HG03045 (cell line): ENCODE measurements at regions not wholly inside any gene's neighbourhood (a gene's known extent, or its start where the extent isn't known, plus 50 kb on each side); places are given as distances from the start of the nearest gene placed in this dataset.
"Not testable (repeated sequence)": the region's sequence is repeated elsewhere in the genome, so short reads cannot be mapped to it uniquely, and the experiment has no call there.

Source experiments
- ATAC-seq: cut with Tn5 transposase; IDR thresholded peaks from one replicate; pipeline ENCODE4 v1.9.1; 2021; ENCODE audit warnings: mild to moderate bottlenecking, moderate library complexity; ENCODE audit not compliant: unreplicated experiment

DNA sequence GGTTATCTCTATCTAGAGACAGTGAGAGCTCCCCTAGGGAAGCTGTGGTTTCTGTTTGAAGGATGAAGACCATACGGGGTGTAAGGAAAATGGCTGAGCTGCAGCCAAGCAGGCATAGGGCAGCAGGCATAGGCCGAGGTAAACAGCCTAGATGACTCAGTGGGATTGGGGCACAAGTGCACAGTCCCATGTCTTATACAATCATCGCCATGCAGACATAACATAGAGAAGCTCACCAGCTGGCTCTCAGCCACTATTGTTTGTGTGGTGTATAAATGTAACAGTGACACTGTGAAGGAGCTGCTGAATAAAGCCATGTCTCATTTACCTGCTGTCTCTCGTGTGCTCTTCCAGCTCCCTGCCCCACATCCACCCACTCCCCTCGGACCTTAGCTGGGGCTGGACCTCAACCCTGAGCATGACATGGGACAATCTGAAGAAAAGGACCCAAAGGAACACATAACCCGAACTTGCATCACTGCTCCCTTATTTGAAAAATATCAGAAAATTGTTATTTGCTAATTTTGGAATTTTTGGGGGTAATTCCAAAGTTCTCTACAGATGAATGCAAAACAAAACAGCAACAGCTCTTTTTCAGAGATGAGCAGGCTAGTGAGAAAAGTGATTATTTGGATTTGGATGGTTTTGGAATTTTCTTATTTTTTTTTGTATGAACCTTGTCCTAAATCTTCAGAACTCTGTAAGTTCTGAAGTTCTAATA is 582.7 kb downstream of the REEP3 start:
- no peak for ATAC-seq

- no peak for ATAC-seq
Measured at GRCh38 chr10:64109926-64110495, 588.8 kb downstream of the REEP3 start.

GRCh38 chr10:64112701-64113355 is 591.6 kb downstream of the REEP3 start:
- ATAC-seq: no peak

- ATAC-seq: no peak
Measured at GRCh38 chr10:64113375-64113774, 592.2 kb downstream of the REEP3 start.

DNA sequence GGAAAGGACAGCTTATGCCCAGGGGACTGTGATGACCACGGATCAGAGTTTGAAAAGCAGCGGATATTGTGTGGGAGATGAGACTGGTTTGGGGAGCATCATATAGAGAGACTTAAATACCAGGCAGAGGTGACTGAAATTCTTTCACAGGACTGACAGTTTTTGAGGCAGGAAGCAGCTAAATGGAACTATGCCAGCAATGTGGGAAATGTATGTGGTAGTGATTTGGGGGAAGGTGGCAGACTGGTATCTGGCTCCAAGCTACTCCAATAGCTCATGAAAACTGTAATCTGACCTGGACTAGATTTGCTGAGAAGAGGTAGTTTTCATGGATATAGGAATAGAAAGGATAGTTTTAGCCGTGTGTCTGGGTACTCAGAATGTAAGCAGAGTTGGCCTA is 592.6 kb downstream of the REEP3 start:
- ATAC-seq: no peak

GRCh38 chr10:64115471-64115870 is 594.3 kb downstream of the REEP3 start:
- ATAC-seq: no peak

GRCh38 chr10:64115908-64116643 is 594.9 kb downstream of the REEP3 start:
- no peak for ATAC-seq

DNA sequence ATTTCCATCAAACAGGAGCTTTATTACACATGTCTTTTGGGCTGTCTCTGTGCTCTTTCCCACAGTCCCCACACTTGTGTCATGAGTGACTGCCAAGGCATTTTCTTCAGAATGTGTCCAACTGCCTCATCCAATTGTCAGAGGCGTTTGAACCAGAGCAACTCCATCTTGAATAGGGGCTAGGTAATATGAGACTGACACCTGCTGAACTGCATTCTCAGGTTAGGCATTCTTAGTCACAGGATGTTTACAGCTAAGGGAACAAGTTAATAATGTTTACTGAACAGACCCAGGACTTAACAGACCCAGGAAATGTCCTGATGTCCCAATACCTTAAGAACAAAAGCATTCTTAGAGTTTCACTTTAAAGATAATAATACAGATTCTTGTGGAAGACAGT is 595.5 kb downstream of the REEP3 start:
- ATAC-seq: no peak

- no peak for ATAC-seq
Measured at GRCh38 chr10:64118736-64119135, 597.5 kb downstream of the REEP3 start.

- not testable (repeated sequence) for ATAC-seq
Measured at GRCh38 chr10:64120301-64120980, 599.2 kb downstream of the REEP3 start.

DNA sequence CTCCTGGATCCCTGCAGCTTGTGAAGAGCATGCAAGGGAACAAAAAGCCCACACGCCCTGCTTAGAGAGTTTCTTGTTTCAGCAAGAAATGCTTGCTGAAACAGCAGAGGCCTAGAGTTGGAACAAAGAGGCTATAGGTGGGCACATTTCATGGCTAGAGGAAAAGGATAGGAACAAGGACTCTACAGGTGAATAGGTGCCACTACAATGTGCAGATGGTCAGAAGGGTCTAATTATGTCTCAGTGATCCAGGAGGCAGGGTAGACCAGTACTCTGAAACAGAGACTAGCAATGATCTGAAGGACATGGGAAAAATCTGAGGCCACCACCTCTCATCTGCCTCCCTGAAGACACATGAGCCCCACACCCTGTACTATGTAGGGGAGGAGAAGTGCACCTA is 609.0 kb downstream of the REEP3 start:
- ATAC-seq: no peak

DNA sequence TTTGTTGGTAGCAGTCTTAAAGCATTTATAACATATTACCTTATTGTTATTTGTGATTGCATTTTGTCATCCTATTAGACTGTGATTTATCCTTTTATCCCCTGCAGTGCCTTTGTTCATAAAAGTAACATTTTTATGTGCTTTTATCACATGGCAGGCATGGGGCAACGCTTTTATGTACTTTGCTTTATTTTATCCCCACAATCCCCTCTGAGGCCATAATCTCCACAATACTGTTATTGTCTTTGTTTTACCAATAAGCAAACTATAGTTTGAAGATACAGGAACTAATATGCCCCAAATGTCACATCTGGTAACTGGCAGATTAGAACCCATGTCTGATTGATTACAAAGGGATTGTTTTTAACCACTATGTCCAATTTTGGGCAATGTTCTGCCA is 613.5 kb downstream of the REEP3 start:
- ATAC-seq: no peak

- ATAC-seq: no peak
Measured at GRCh38 chr10:64142395-64142794, 621.2 kb downstream of the REEP3 start.

GRCh38 chr10:64148607-64149006 is 627.4 kb downstream of the REEP3 start:
- ATAC-seq: no peak

- no peak for ATAC-seq
Measured at GRCh38 chr10:64156166-64156565, 635.0 kb downstream of the REEP3 start.

DNA sequence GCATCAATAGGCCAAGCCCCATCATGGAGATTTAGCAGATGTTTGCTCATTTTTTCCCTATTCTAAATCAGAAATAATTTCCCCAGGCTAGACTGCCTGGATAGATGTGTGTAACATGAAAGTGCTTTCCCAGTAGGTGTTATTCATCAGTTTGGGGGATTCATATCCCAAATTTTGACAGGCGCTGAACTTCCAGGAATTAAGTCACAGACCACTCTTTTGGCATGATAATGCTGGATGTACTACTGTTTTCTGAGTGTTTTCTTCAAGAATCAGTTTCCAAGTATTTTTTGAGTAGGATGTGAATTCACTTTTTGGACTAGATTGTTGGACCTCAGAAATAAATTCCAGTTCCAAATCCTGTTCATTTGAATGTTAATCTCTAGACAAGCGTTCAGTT is 637.4 kb downstream of the REEP3 start:
- ATAC-seq: no peak

DNA sequence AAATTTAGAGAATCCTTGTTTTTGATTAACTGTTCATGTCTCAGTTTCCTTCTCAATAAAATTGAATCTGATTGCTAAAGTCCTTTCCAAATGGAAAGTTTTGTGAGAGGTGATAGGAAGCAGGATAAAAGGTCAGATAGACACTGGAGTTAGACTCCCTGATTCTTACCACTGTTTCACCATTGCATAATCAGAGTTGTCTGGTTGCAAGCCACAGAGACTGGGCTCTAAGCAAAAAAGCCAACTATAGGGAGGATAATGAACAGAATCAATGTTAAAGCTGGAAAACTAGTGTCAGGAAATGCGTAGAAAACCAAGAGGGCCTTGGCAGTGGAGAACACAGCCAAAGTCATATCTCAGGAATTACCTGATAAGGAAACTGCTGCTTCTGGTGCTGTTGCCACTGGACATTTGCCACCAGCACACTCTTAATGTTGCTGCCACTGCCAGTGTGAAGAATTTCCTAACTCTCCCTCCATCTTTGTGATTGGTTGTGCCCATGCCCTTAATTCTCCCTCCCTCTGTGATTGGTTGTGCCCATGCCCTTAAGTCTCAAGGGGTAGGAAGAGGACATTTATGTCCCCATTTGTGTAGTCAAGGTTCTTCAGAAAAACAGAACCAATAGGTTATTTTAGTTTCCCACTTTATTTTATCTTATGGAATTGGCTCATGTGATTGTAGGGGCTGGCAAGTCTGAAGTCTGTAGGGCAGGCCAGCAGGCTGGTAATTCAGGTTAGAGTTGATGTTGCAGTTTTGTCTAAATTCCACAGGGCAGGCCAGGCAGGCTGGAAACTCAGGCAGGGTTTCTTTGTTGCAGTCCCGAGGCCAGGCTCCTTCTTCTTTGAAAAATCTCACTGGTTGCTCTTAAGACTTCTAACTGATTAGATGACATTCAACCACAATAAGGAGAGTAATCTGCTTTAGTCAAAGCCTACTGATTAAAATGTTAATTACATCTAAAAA is 639.0 kb downstream of the REEP3 start:
- no peak for ATAC-seq

DNA sequence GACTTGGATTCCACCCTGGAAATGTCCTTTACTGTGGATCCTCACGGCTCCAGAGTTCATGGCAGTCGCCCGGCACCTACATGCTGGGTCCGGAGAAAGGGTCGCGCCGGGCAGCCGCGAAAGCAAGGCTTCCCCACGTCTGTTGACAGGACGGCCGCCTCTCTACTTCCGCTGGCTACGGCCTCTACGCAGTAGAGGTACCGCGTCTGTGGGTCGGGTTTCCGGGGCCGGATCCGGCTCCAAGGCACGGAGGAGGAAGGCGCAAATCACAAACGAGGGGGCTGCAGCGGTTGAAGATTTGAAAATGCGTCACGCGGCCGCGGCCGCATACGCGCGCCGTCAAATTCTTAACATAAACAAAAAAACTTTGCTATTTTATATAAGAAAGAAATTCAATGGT is 649.6 kb downstream of the REEP3 start:
- no peak for ATAC-seq

DNA sequence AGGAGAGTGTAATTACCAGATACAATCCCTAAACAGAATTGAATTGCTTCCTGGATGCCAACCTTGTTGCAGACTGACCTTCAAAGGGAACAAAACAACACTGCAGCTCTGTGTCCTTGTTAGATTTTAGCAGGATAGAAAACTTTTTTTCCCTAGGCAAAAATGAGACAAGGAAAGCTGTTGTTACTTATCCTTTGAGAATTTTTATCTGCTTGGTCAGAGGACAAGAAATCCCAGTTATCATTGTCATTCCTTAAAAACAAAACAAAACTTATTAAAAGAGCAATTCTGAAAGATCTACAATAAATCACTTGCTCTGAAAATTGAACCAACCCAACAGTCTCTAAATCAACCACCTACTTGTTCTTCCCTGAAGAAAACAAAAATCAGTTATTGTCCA is 652.6 kb downstream of the REEP3 start:
- no peak for ATAC-seq

- ATAC-seq: no peak
Measured at GRCh38 chr10:64174666-64175255, 653.6 kb downstream of the REEP3 start.
